WTC11 (cell line): ENCODE measurements at regions not wholly inside any gene's neighbourhood (a gene's known extent, or its start where the extent isn't known, plus 50 kb on each side); places are given as distances from the start of the nearest gene placed in this dataset.

Experiments
- ATAC-seq: fragments of 200-7000 bp; cut with Tn5 transposase; 2 replicates; pipeline ENCODE4 v1.10.0; 2021; ENCODE audit warnings: mild to moderate bottlenecking, moderate library complexity
- CTCF ChIA-PET: fragments of 300-600 bp; sonication (Branson Sonifier 250); formaldehyde crosslinking; loops from one replicate; lab custom pipeline; 2021; ENCODE audit warnings: antibody characterized with exemption; lab: Charles Lee
- POLR2A ChIA-PET: fragments of 350-600 bp; sonication (Branson Sonifier 250); formaldehyde crosslinking; loops from one replicate; lab custom pipeline; 2021; ENCODE audit warnings: antibody characterized with exemption; lab: Charles Lee
- DNase-seq: peaks from one replicate; pipeline ENCODE4 v3.0.0; 2021; ENCODE audit warnings: low spot score
- H3K27ac Mint-ChIP-seq: 2 replicates; pipeline ENCODE4 v1.8.0; 2021; ENCODE audit warnings: mixed read lengths
- H3K27me3 Mint-ChIP-seq: 2 replicates; pipeline ENCODE4 v1.8.0; 2021; ENCODE audit warnings: low read depth, mild to moderate bottlenecking, moderate library complexity, mixed read lengths
- H3K36me3 Mint-ChIP-seq: 2 replicates; pipeline ENCODE4 v1.8.0; 2021; ENCODE audit warnings: mixed read lengths
- H3K4me1 Mint-ChIP-seq: 2 replicates; pipeline ENCODE4 v1.8.0; 2022; ENCODE audit warnings: mixed read lengths
- H3K4me3 Mint-ChIP-seq: 2 replicates; pipeline ENCODE4 v1.8.0; 2021; ENCODE audit warnings: mild to moderate bottlenecking, moderate library complexity, mixed read lengths
- H3K9me3 Mint-ChIP-seq: 2 replicates; pipeline ENCODE4 v1.8.0; 2021; ENCODE audit warnings: mixed read lengths
- ATF3 ChIP-seq: sonication (generic); formaldehyde crosslinking; conservative IDR thresholded peaks from 2 replicates; pipeline ENCODE4 v1.8.1; 2022; ENCODE audit warnings: mild to moderate bottlenecking, missing genetic modification reagents
- E2F1 ChIP-seq: sonication (generic); formaldehyde crosslinking; IDR thresholded peaks from 2 replicates; pipeline ENCODE4 v1.8.0; 2022; ENCODE audit warnings: mild to moderate bottlenecking, missing genetic modification reagents
- ELF4 ChIP-seq: sonication (generic); formaldehyde crosslinking; IDR thresholded peaks from 2 replicates; pipeline ENCODE4 v1.8.1; 2022; ENCODE audit warnings: low read depth, mild to moderate bottlenecking, moderate library complexity, missing genetic modification reagents
- ETV6 ChIP-seq: sonication (generic); formaldehyde crosslinking; IDR thresholded peaks from 2 replicates; pipeline ENCODE4 v1.8.1; 2022; ENCODE audit warnings: mild to moderate bottlenecking, missing genetic modification reagents
- FOXJ3 ChIP-seq: sonication (generic); formaldehyde crosslinking; IDR thresholded peaks from 2 replicates; pipeline ENCODE4 v1.9.0; 2021; ENCODE audit warnings: missing genetic modification reagents, mild to moderate bottlenecking, borderline replicate concordance
- FOXK1 ChIP-seq: sonication (generic); formaldehyde crosslinking; IDR thresholded peaks from 2 replicates; pipeline ENCODE4 v1.8.0; 2022; ENCODE audit warnings: mild to moderate bottlenecking, moderate library complexity, missing genetic modification reagents
- IRF1 ChIP-seq: sonication (generic); formaldehyde crosslinking; IDR thresholded peaks from 2 replicates; pipeline ENCODE4 v1.8.0; 2023; ENCODE audit warnings: missing genetic modification reagents
- KAT7 ChIP-seq: sonication (generic); formaldehyde crosslinking; IDR thresholded peaks from 2 replicates; pipeline ENCODE4 v1.8.1; 2023; ENCODE audit warnings: missing genetic modification reagents, mild to moderate bottlenecking, borderline replicate concordance
- MXD4 ChIP-seq: fragments of 250-450 bp; sonication (Bioruptor Pico); IDR thresholded peaks from 2 replicates; pipeline ENCODE4 v1.8.0; 2021; ENCODE audit warnings: mild to moderate bottlenecking, moderate library complexity, borderline replicate concordance
- MYBL2 ChIP-seq: sonication (generic); formaldehyde crosslinking; IDR thresholded peaks from 2 replicates; pipeline ENCODE4 v1.8.1; 2023; ENCODE audit warnings: mild to moderate bottlenecking, moderate library complexity, missing genetic modification reagents
- NR3C1 ChIP-seq: sonication (generic); formaldehyde crosslinking; conservative IDR thresholded peaks from 2 replicates; pipeline ENCODE4 v1.8.1; 2023; ENCODE audit warnings: low read depth, mild to moderate bottlenecking, missing genetic modification reagents
- PREB ChIP-seq: sonication (generic); formaldehyde crosslinking; IDR thresholded peaks from 2 replicates; pipeline ENCODE4 v1.8.1; 2022; ENCODE audit warnings: mild to moderate bottlenecking, missing genetic modification reagents, moderate library complexity, borderline replicate concordance
- SMAD3 ChIP-seq: sonication (generic); formaldehyde crosslinking; IDR thresholded peaks from 2 replicates; pipeline ENCODE4 v1.8.0; 2022; ENCODE audit warnings: missing genetic modification reagents, mild to moderate bottlenecking, borderline replicate concordance
- USF2 ChIP-seq: sonication (generic); formaldehyde crosslinking; IDR thresholded peaks from 2 replicates; pipeline ENCODE4 v1.8.1; 2023; ENCODE audit warnings: mild to moderate bottlenecking, missing genetic modification reagents, moderate library complexity
- ZNF138 ChIP-seq: sonication (generic); formaldehyde crosslinking; conservative IDR thresholded peaks from 2 replicates; pipeline ENCODE4 v1.8.1; 2022; ENCODE audit warnings: mild to moderate bottlenecking, moderate library complexity, missing genetic modification reagents
- ZNF232 ChIP-seq: sonication (generic); formaldehyde crosslinking; IDR thresholded peaks from 2 replicates; pipeline ENCODE4 v1.8.0; 2022; ENCODE audit warnings: mild to moderate bottlenecking, missing genetic modification reagents
- ZNF396 ChIP-seq: fragments of 250-450 bp; sonication (Bioruptor Pico); IDR thresholded peaks from 2 replicates; pipeline ENCODE4 v1.8.0; 2021; ENCODE audit warnings: mild to moderate bottlenecking, moderate library complexity, borderline replicate concordance
- TF ChIP-seq, protein P1 (sequence below): sonication (generic); formaldehyde crosslinking; IDR thresholded peaks from 2 replicates; pipeline ENCODE4 v1.8.0; 2022; ENCODE audit warnings: missing genetic modification reagents
- TF ChIP-seq, protein P2 (sequence below): fragments of 250-450 bp; sonication (Bioruptor Pico); IDR thresholded peaks from 2 replicates; pipeline ENCODE4 v2.1.2; 2022; ENCODE audit warnings: mild to moderate bottlenecking, moderate library complexity
- TF ChIP-seq, protein P3 (sequence below): sonication (generic); formaldehyde crosslinking; IDR thresholded peaks from 2 replicates; pipeline ENCODE4 v1.8.1; 2022; ENCODE audit warnings: mild to moderate bottlenecking, moderate library complexity, missing genetic modification reagents
- TF ChIP-seq, protein P4 (sequence below): sonication (generic); formaldehyde crosslinking; IDR thresholded peaks from 2 replicates; pipeline ENCODE4 v1.8.1; 2022; ENCODE audit warnings: missing genetic modification reagents, borderline replicate concordance

DNA sequence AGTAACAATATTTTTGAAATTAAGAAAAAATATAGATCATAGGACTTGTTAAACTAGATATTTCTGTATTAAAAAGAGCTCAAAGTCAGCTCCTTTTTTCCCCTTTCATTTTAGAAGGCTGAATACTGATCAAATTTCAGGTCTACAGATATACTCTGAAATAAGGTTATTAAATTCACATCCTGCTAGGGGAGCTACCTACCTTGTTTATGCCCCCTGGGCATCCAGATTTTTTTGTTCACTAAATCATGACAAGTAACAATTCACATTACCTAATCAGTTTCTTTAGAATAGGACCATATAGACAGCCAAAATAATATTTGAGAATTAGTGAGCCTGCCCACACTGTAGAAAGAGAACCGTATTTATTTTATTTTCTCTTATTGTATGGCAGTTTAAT is 276.2 kb downstream of the USP25 start:
- TF ChIP-seq ZNF138 (CRISPR knock-in tag), result no peak
- TF ChIP-seq, protein P1, sequence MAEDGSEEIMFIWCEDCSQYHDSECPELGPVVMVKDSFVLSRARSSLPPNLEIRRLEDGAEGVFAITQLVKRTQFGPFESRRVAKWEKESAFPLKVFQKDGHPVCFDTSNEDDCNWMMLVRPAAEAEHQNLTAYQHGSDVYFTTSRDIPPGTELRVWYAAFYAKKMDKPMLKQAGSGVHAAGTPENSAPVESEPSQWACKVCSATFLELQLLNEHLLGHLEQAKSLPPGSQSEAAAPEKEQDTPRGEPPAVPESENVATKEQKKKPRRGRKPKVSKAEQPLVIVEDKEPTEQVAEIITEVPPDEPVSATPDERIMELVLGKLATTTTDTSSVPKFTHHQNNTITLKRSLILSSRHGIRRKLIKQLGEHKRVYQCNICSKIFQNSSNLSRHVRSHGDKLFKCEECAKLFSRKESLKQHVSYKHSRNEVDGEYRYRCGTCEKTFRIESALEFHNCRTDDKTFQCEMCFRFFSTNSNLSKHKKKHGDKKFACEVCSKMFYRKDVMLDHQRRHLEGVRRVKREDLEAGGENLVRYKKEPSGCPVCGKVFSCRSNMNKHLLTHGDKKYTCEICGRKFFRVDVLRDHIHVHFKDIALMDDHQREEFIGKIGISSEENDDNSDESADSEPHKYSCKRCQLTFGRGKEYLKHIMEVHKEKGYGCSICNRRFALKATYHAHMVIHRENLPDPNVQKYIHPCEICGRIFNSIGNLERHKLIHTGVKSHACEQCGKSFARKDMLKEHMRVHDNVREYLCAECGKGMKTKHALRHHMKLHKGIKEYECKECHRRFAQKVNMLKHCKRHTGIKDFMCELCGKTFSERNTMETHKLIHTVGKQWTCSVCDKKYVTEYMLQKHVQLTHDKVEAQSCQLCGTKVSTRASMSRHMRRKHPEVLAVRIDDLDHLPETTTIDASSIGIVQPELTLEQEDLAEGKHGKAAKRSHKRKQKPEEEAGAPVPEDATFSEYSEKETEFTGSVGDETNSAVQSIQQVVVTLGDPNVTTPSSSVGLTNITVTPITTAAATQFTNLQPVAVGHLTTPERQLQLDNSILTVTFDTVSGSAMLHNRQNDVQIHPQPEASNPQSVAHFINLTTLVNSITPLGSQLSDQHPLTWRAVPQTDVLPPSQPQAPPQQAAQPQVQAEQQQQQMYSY (CRISPR knock-in tag), result no peak
- TF ChIP-seq, protein P2, sequence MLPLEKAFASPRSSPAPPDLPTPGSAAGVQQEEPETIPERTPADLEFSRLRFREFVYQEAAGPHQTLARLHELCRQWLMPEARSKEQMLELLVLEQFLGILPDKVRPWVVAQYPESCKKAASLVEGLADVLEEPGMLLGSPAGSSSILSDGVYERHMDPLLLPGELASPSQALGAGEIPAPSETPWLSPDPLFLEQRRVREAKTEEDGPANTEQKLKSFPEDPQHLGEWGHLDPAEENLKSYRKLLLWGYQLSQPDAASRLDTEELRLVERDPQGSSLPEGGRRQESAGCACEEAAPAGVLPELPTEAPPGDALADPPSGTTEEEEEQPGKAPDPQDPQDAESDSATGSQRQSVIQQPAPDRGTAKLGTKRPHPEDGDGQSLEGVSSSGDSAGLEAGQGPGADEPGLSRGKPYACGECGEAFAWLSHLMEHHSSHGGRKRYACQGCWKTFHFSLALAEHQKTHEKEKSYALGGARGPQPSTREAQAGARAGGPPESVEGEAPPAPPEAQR, result no peak
- TF ChIP-seq MXD4 (CRISPR knock-in tag), result no peak
- TF ChIP-seq ZNF396 (CRISPR knock-in tag), result no peak
- no peak for TF ChIP-seq ETV6 (CRISPR knock-in tag)
- no peak for TF ChIP-seq ZNF232
- no peak for TF ChIP-seq IRF1
- TF ChIP-seq USF2, result no peak
- no peak for TF ChIP-seq NR3C1 (CRISPR knock-in tag)
- TF ChIP-seq PREB (CRISPR knock-in tag), result no peak
- TF ChIP-seq ELF4 (CRISPR knock-in tag), result no peak
- TF ChIP-seq FOXK1 (CRISPR knock-in tag), result no peak
- Mint-ChIP-seq H3K27ac (no peak overlapping the region), H3K4me3 (no peak overlapping the region), H3K4me1 (no peaks in the 10 kb centered on the region), H3K27me3 (no peaks in the 10 kb centered on the region), H3K9me3 (peaks cover 10% of the 10 kb centered on the region; the same call in 1 of the 2 replicates), H3K36me3 (no peaks in the 10 kb centered on the region)
- CTCF ChIA-PET, result interaction anchor here (1.0 kb wide), 1 partner anchor 89 kb away, joined by 3 read pairs; no protein-coding TSS in a partner anchor
- POLR2A ChIA-PET, result no interaction called here
- ATAC-seq (no peak), DNase-seq (no peak)

GRCh38 chr21:16007943-16008342 is 278.2 kb downstream of the USP25 start:
- Mint-ChIP-seq H3K4me1 (no peaks in the 10 kb centered on the region), H3K9me3 (peaks cover 10% of the 10 kb centered on the region; the same call in 1 of the 2 replicates), H3K27me3 (no peaks in the 10 kb centered on the region), H3K36me3 (no peaks in the 10 kb centered on the region), H3K4me3 (no peak overlapping the region), H3K27ac (no peak overlapping the region)
- ATAC-seq (no peak), DNase-seq (no peak)
- ChIA-PET POLR2A (no interaction called here), CTCF (no interaction called here)
- TF ChIP-seq E2F1, result no peak
- no peak for TF ChIP-seq FOXJ3 (CRISPR knock-in tag)
- no peak for TF ChIP-seq MYBL2 (CRISPR knock-in tag)
- TF ChIP-seq, protein P3, sequence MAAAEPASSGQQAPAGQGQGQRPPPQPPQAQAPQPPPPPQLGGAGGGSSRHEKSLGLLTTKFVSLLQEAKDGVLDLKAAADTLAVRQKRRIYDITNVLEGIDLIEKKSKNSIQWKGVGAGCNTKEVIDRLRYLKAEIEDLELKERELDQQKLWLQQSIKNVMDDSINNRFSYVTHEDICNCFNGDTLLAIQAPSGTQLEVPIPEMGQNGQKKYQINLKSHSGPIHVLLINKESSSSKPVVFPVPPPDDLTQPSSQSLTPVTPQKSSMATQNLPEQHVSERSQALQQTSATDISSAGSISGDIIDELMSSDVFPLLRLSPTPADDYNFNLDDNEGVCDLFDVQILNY (CRISPR knock-in tag), result no peak
- no peak for TF ChIP-seq ZNF232
- TF ChIP-seq SMAD3 (CRISPR knock-in tag), result no peak
- TF ChIP-seq, protein P4, sequence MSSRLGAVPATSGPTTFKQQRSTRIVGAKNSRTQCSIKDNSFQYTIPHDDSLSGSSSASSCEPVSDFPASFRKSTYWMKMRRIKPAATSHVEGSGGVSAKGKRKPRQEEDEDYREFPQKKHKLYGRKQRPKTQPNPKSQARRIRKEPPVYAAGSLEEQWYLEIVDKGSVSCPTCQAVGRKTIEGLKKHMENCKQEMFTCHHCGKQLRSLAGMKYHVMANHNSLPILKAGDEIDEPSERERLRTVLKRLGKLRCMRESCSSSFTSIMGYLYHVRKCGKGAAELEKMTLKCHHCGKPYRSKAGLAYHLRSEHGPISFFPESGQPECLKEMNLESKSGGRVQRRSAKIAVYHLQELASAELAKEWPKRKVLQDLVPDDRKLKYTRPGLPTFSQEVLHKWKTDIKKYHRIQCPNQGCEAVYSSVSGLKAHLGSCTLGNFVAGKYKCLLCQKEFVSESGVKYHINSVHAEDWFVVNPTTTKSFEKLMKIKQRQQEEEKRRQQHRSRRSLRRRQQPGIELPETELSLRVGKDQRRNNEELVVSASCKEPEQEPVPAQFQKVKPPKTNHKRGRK (CRISPR knock-in tag), result no peak
- TF ChIP-seq ATF3 (CRISPR knock-in tag), result no peak
- no peak for TF ChIP-seq USF2
- no peak for TF ChIP-seq KAT7 (CRISPR knock-in tag)
